K562 (cell line): ENCODE measurements at regions not wholly inside any gene's neighbourhood (a gene's known extent, or its start where the extent isn't known, plus 50 kb on each side); places are given as distances from the start of the nearest gene placed in this dataset.

ENCODE experiments used
- ATAC-seq: fragments of 200-7000 bp; cut with Tn5 transposase; 3 replicates; pipeline ENCODE4 v1.9.1; 2020; ENCODE audit warnings: moderate library complexity
- BruUV-seq: library from RNA; stranded (reverse); fragments of 400-500 nt; replicated peaks from 2 replicates; lab custom pipeline; 2021; lab: Mats Ljungman, UMichigan
- CTCF ChIA-PET: fragments of 300-600 bp; formaldehyde crosslinking; extraction: SDS; loops from one replicate; lab custom pipeline; 2021; ENCODE audit warnings: low intra/inter-chr PET ratio; lab: Yijun Ruan, JAX
- POLR2A ChIA-PET: fragments of 300-600, 350-650 bp; sonication (Branson Sonifier 250); formaldehyde crosslinking; extraction: SDS; loops from one replicate; lab custom pipeline; 2021; ENCODE audit warnings: antibody characterized with exemption, inconsistent platforms; lab: Yijun Ruan, JAX
- DNase-seq, 4 experiments: peaks; one replicate each; pipeline versions ENCODE4 v3.0.0 to v3.0.0-alpha.2; 2011 to 2018; ENCODE audit warnings: low spot score in 3 of 4, mixed read lengths in 3 of 4; ENCODE audit errors: extremely low read depth in 1 of 4
- FAIRE-seq: peaks from 2 replicates; lab custom pipeline; 2011; peaks lifted over from hg19 to GRCh38; lab: Jason Lieb, UNC
- H2AFZ ChIP-seq: 2 replicates; pipeline ENCODE4 v1.6.0; 2011; ENCODE audit warnings: low read depth, low read length, control low read depth, inconsistent platforms
- H3K27ac ChIP-seq: fragments of 200-600 bp; 3 replicates; pipeline ENCODE4 v1.8.0; 2011; ENCODE audit warnings: low read depth, mild to moderate bottlenecking, control low read depth, inconsistent platforms, low read length, moderate library complexity, mixed read lengths; ENCODE audit errors: extremely low read depth
- H3K27me3 ChIP-seq, 2 experiments: fragments of 300-600 bp in 1 of 2; 2 replicates in 1 of 2; 3 replicates in 1 of 2; pipeline versions ENCODE4 v1.6.0 to v1.8.0; 2011; ENCODE audit warnings: inconsistent platforms in 2 of 2, low read length in 2 of 2, mild to moderate bottlenecking in 1 of 2, mixed read lengths in 1 of 2, moderate library complexity in 1 of 2; ENCODE audit not compliant: control insufficient read depth in 2 of 2, insufficient read depth in 2 of 2
- H3K36me3 ChIP-seq: fragments of 300-600 bp; 3 replicates; pipeline ENCODE4 v1.8.0; 2011; ENCODE audit warnings: mild to moderate bottlenecking, low read length, inconsistent platforms; ENCODE audit not compliant: control insufficient read depth, insufficient read depth
- H3K4me1 ChIP-seq, 2 experiments: fragments of 200-600 bp in 1 of 2; replicated peaks in 1 of 2; 2 replicates in 1 of 2; 3 replicates in 1 of 2; pipeline versions ENCODE4 v1.5.1 to v1.8.0; 2011; ENCODE audit warnings: inconsistent platforms in 2 of 2, low read length in 2 of 2, mild to moderate bottlenecking in 1 of 2, mixed read lengths in 1 of 2, moderate library complexity in 1 of 2; ENCODE audit not compliant: control insufficient read depth in 2 of 2, insufficient read depth in 2 of 2
- H3K4me2 ChIP-seq: 2 replicates; pipeline ENCODE4 v1.6.1; 2011; ENCODE audit warnings: low read length, control low read depth, inconsistent platforms, mixed read lengths; ENCODE audit not compliant: insufficient read depth
- H3K4me3 ChIP-seq: fragments of 200-600 bp; sonication (generic), shearing (Covaris generic); 2 replicates; pipeline ENCODE4 v1.5.1; 2016; ENCODE audit warnings: control low read depth, inconsistent platforms
- H3K79me2 ChIP-seq: fragments of 200-600 bp; 3 replicates; pipeline ENCODE4 v1.8.0; 2011; ENCODE audit warnings: low read length, inconsistent platforms; ENCODE audit not compliant: control insufficient read depth, insufficient read depth
- H3K9ac ChIP-seq, 2 experiments: 2 replicates each; pipeline versions ENCODE4 v1.6.0 to v1.6.1; 2011; ENCODE audit warnings: low read depth in 2 of 2, low read length in 2 of 2, control low read depth in 1 of 2, inconsistent platforms in 1 of 2, mild to moderate bottlenecking in 1 of 2, mixed read lengths in 1 of 2; ENCODE audit not compliant: insufficient read depth in 1 of 2
- H3K9me1 ChIP-seq: one replicate; pipeline ENCODE4 v1.6.0; 2011; ENCODE audit warnings: inconsistent platforms, mild to moderate bottlenecking, low read length, moderate library complexity; ENCODE audit not compliant: control insufficient read depth, insufficient read depth
- H3K9me3 ChIP-seq: replicated peaks from 2 replicates; pipeline ENCODE4 v1.5.1; 2011; ENCODE audit warnings: low read depth, low read length, inconsistent platforms; ENCODE audit not compliant: control insufficient read depth, insufficient read depth
- H4K20me1 ChIP-seq: replicated peaks from 2 replicates; pipeline ENCODE4 v1.6.1; 2011; ENCODE audit warnings: low read length, inconsistent platforms, mixed read lengths; ENCODE audit not compliant: control insufficient read depth, insufficient read depth
- BRF2 ChIP-seq: IDR thresholded peaks from 3 replicates; pipeline ENCODE4 v1.6.1; 2011; ENCODE audit warnings: borderline replicate concordance, mild to moderate bottlenecking; ENCODE audit not compliant: insufficient read length, insufficient read depth
- CEBPZ ChIP-seq: fragments of 150-350 bp; IDR thresholded peaks from 2 replicates; pipeline ENCODE4 v1.6.1; 2014; ENCODE audit warnings: low read depth, mild to moderate bottlenecking, low read length, borderline replicate concordance
- DLX4 ChIP-seq: fragments of 250-450 bp; sonication (Bioruptor Pico); IDR thresholded peaks from 2 replicates; pipeline ENCODE4 v1.6.1; 2021; ENCODE audit warnings: mild to moderate bottlenecking
- GTF2A2 ChIP-seq: IDR thresholded peaks from 2 replicates; pipeline ENCODE4 v1.6.1; 2016; ENCODE audit warnings: mild to moderate bottlenecking, missing genetic modification characterization, missing compliant biosample characterization
- NKRF ChIP-seq: fragments of 450-650 bp; IDR thresholded peaks from 2 replicates; pipeline ENCODE4 v1.6.1; 2016; ENCODE audit warnings: borderline replicate concordance
- POLR2B ChIP-seq: fragments of 450-650 bp; IDR thresholded peaks from 2 replicates; pipeline ENCODE4 v1.6.1; 2018; ENCODE audit warnings: low read depth; ENCODE audit not compliant: partially characterized antibody
- SMAD1 ChIP-seq: fragments of 150-350 bp; IDR thresholded peaks from 2 replicates; pipeline ENCODE4 v1.6.1; 2014; ENCODE audit warnings: low read length, low read depth; ENCODE audit not compliant: partially characterized antibody
- SRSF9 ChIP-seq: fragments of 200-400 bp; formaldehyde crosslinking; IDR thresholded peaks from 2 replicates; pipeline ENCODE4 v1.6.1; 2017; ENCODE audit warnings: low read depth, low read length, borderline replicate concordance
- in situ Hi-C: fragments of 300-500 bp; cut with MboI; formaldehyde crosslinking; loops from 4 replicates; pipeline ENCODE4 v1.15.0; 2018; ENCODE audit warnings: inconsistent platforms, mixed read lengths
- intact Hi-C: fragments of 100-400 bp; cut with micrococcal nuclease; formaldehyde crosslinking; loops from 2 replicates; pipeline ENCODE4 v1.14.2; 2022

GRCh38 chr11:81920205-81920604 is 813.5 kb downstream of the FAM181B start:
- ChIA-PET POLR2A (no interaction called here), CTCF (no interaction called here)
- Histone ChIP-seq H3K27ac (no peak overlapping the region), H3K36me3 (no peaks in the 10 kb centered on the region), H3K9me3 (no peaks in the 10 kb centered on the region), H3K4me3 (no peak overlapping the region), H3K27me3 (no peaks in the 10 kb centered on the region), H3K79me2 (no peaks in the 10 kb centered on the region), H2AFZ (no peak overlapping the region), H3K9me1 (no peaks in the 10 kb centered on the region), H3K4me1 (no peaks in the 10 kb centered on the region), H4K20me1 (no peaks in the 10 kb centered on the region), H3K4me2 (no peak overlapping the region), H3K9ac (no peak overlapping the region)
- TF ChIP-seq GTF2A2 (no peak), SMAD1 (no peak), SRSF9 (no peak), NKRF (no peak), DLX4 (CRISPR knock-in tag) (no peak), POLR2B (no peak), BRF2 (no peak), CEBPZ (no peak)
- FAIRE-seq (no peak), DNase-seq (no peak), ATAC-seq (no peak)
- intact Hi-C loops: no loop called here
- BruUV-seq: no TSS peak
- in situ Hi-C loops: no loop called here
